ENCODE measurements at regions not wholly inside any gene's neighbourhood (a gene's known extent, or its start where the extent isn't known, plus 50 kb on each side); places are given as distances from the start of the nearest gene placed in this dataset.

- H4K20me1 ChIP-seq (ENCODE audit: control insufficient read depth, insufficient read depth, low read length, poor library complexity, severe bottlenecking): no peaks in the 10 kb centered on the region
- Mint-ChIP-seq H3K27me3 (no peaks in the 10 kb centered on the region), H3K4me3 (no peak overlapping the region), H3K4me1 (no peaks in the 10 kb centered on the region), H3K27ac (no peak overlapping the region), H3K9me3 (ENCODE audit: insufficient read depth) (no peaks in the 10 kb centered on the region)
- H3K4me2 ChIP-seq (replicated peaks; ENCODE audit: low read depth, low read length, poor library complexity, severe bottlenecking): no peak overlapping the region
- H2AFZ ChIP-seq (ENCODE audit: insufficient read depth, low read depth, low read length, poor library complexity, severe bottlenecking): no peak overlapping the region
- no peaks in the 10 kb centered on the region for H3K27me3 ChIP-seq (replicated peaks in 1 of 4; ENCODE audit: control extremely low read depth in 1 of 4, control insufficient read depth in 3 of 4, insufficient read depth in 4 of 4, low read length in 3 of 4)
- H3K36me3 ChIP-seq (replicated peaks in 1 of 2; ENCODE audit: control extremely low read depth in 1 of 2, control insufficient read depth in 1 of 2, extremely low read depth in 1 of 2, insufficient read depth in 2 of 2, low read length in 1 of 2): no peaks in the 10 kb centered on the region
- no peak for TF ChIP-seq CTCF (IDR thresholded peaks at IDR 0.05)
- DNase-seq: no peak
- no peaks in the 10 kb centered on the region for H3K79me2 ChIP-seq (ENCODE audit: control insufficient read depth, insufficient read depth, low read length)
- no peak overlapping the region for H3K9ac ChIP-seq (ENCODE audit: low read length)
- H3K27ac ChIP-seq (ENCODE audit: low read length in 2 of 2): no peak overlapping the region
- WGBS (ENCODE audit: insufficient coverage): 89% methylated on average over 21 of the region's 21 CpGs
- no peak for ATAC-seq (ENCODE audit: low read depth)
- intact Hi-C loops (cut with micrococcal nuclease): no loop called here
- POLR2A ChIA-PET: no interaction called here
- H3K4me3 ChIP-seq (ENCODE audit: control extremely low read depth in 1 of 5, extremely low read depth in 1 of 5, insufficient read depth in 1 of 5, low read depth in 2 of 5, low read length in 4 of 5): no peak overlapping the region
- CTCF ChIA-PET: no interaction called here
- no peaks in the 10 kb centered on the region for H3K4me1 ChIP-seq (ENCODE audit: control insufficient read depth in 2 of 2, insufficient read depth in 2 of 2, low read length in 2 of 2)
- H3K9me3 ChIP-seq (ENCODE audit: control extremely low read depth in 1 of 3, control insufficient read depth in 2 of 3, insufficient read depth in 1 of 3, low read length in 2 of 3): no peaks in the 10 kb centered on the region
Observed at GRCh38 chr7:85423209-85423895, 236.5 kb upstream of the SEMA3D start.

- no CpG with 5 or more reads among the region's 1 CpG for WGBS (ENCODE audit: insufficient coverage)
Observed at GRCh38 chr7:85415743-85416142, 228.9 kb upstream of the SEMA3D start.

More at GRCh38 chr7:85415743-85416142, 228.9 kb upstream of the SEMA3D start:
- Histone ChIP-seq H3K4me3 (ENCODE audit: control extremely low read depth in 1 of 5, extremely low read depth in 1 of 5, insufficient read depth in 1 of 5, low read depth in 2 of 5, low read length in 4 of 5) (no peak overlapping the region), H2AFZ (ENCODE audit: insufficient read depth, low read depth, low read length, poor library complexity, severe bottlenecking) (no peak overlapping the region), H3K79me2 (ENCODE audit: control insufficient read depth, insufficient read depth, low read length) (no peaks in the 10 kb centered on the region), H3K27ac (ENCODE audit: low read length in 2 of 2) (no peak overlapping the region), H3K36me3 (replicated peaks in 1 of 2; ENCODE audit: control extremely low read depth in 1 of 2, control insufficient read depth in 1 of 2, extremely low read depth in 1 of 2, insufficient read depth in 2 of 2, low read length in 1 of 2) (no peaks in the 10 kb centered on the region), H3K9ac (ENCODE audit: low read length) (no peak overlapping the region), H3K9me3 (ENCODE audit: control extremely low read depth in 1 of 3, control insufficient read depth in 2 of 3, insufficient read depth in 1 of 3, low read length in 2 of 3) (no peaks in the 10 kb centered on the region), H3K4me2 (replicated peaks; ENCODE audit: low read depth, low read length, poor library complexity, severe bottlenecking) (no peak overlapping the region), H4K20me1 (ENCODE audit: control insufficient read depth, insufficient read depth, low read length, poor library complexity, severe bottlenecking) (no peaks in the 10 kb centered on the region), H3K27me3 (replicated peaks in 1 of 4; ENCODE audit: control extremely low read depth in 1 of 4, control insufficient read depth in 3 of 4, insufficient read depth in 4 of 4, low read length in 3 of 4) (no peaks in the 10 kb centered on the region), H3K4me1 (ENCODE audit: control insufficient read depth in 2 of 2, insufficient read depth in 2 of 2, low read length in 2 of 2) (no peaks in the 10 kb centered on the region)
- DNase-seq (no peak), ATAC-seq (ENCODE audit: low read depth) (no peak)
- Mint-ChIP-seq H3K9me3 (ENCODE audit: insufficient read depth) (no peaks in the 10 kb centered on the region), H3K27me3 (no peaks in the 10 kb centered on the region), H3K4me3 (no peak overlapping the region), H3K27ac (no peak overlapping the region), H3K4me1 (no peaks in the 10 kb centered on the region)
- intact Hi-C loops (cut with micrococcal nuclease): no loop called here
- ChIA-PET CTCF (no interaction called here), POLR2A (no interaction called here)
- TF ChIP-seq EZH2 (IDR thresholded peaks at IDR 0.05; ENCODE audit: borderline replicate concordance, insufficient read depth, low read depth, low read length, poor library complexity, severe bottlenecking) (no peak), CTCF (IDR thresholded peaks at IDR 0.05) (no peak)
